ENCODE measurements at regions not wholly inside any gene's neighbourhood (a gene's known extent, or its start where the extent isn't known, plus 50 kb on each side); places are given as distances from the start of the nearest gene placed in this dataset.

GRCh38 chr12:74801625-74802024 lies 264.0 kb downstream of the ATXN7L3B start:
- H3K4me1 ChIP-seq (ENCODE audit: control insufficient read depth in 2 of 3, insufficient read depth in 2 of 3, low read depth in 1 of 3, low read length in 3 of 3): no peaks in the 10 kb centered on the region
- no peak overlapping the region for H3K4me3 ChIP-seq (ENCODE audit: low read length in 3 of 3)
- DNase-seq (peak in 1 of 5 donors; percentile 4), FAIRE-seq (no peak)
- H3K27ac ChIP-seq (ENCODE audit: low read depth in 2 of 2, low read length in 2 of 2): no peak overlapping the region
- no peaks in the 10 kb centered on the region for H3K27me3 ChIP-seq (ENCODE audit: control insufficient read depth, insufficient read depth, low read length)
- H3K36me3 ChIP-seq (ENCODE audit: control insufficient read depth in 2 of 3, insufficient read depth in 3 of 3, low read length in 3 of 3): no peaks in the 10 kb centered on the region
- no peak for TF ChIP-seq CTCF (IDR thresholded peaks at IDR 0.05; ENCODE audit: borderline replicate concordance, extremely low read depth, insufficient read depth)
- H3K9ac ChIP-seq (ENCODE audit: low read length in 3 of 3): no peak overlapping the region
- intact Hi-C loops (cut with DNase I): no loop called here
- H3K9me3 ChIP-seq (ENCODE audit: control insufficient read depth in 2 of 3, insufficient read depth in 1 of 3, low read length in 3 of 3): no peaks in the 10 kb centered on the region

GRCh38 chr12:74816398-74817175 lies 279.0 kb downstream of the ATXN7L3B start:
- H3K9me3 ChIP-seq (ENCODE audit: control insufficient read depth in 2 of 3, insufficient read depth in 1 of 3, low read length in 3 of 3): no peaks in the 10 kb centered on the region
- no peak overlapping the region for H3K9ac ChIP-seq (ENCODE audit: low read length in 3 of 3)
- H3K27me3 ChIP-seq (ENCODE audit: control insufficient read depth, insufficient read depth, low read length): no peaks in the 10 kb centered on the region
- DNase-seq: peak in 1 of 5 donors; percentile 63
- no peak overlapping the region for H3K27ac ChIP-seq (ENCODE audit: low read depth in 2 of 2, low read length in 2 of 2)
- intact Hi-C loops (cut with DNase I): no loop called here
- H3K36me3 ChIP-seq (ENCODE audit: control insufficient read depth in 2 of 3, insufficient read depth in 3 of 3, low read length in 3 of 3): no peaks in the 10 kb centered on the region
- no peak overlapping the region for H3K4me3 ChIP-seq (ENCODE audit: low read length in 3 of 3)
- no peaks in the 10 kb centered on the region for H3K4me1 ChIP-seq (ENCODE audit: control insufficient read depth in 2 of 3, insufficient read depth in 2 of 3, low read depth in 1 of 3, low read length in 3 of 3)
- FAIRE-seq: no peak
- no peak for TF ChIP-seq CTCF (IDR thresholded peaks at IDR 0.05; ENCODE audit: borderline replicate concordance, extremely low read depth, insufficient read depth)

GRCh38 chr12:74817499-74817898 lies 279.9 kb downstream of the ATXN7L3B start:
- TF ChIP-seq CTCF (IDR thresholded peaks at IDR 0.05; ENCODE audit: borderline replicate concordance, extremely low read depth, insufficient read depth): no peak
- Histone ChIP-seq H3K27ac (ENCODE audit: low read depth in 2 of 2, low read length in 2 of 2) (no peak overlapping the region), H3K36me3 (ENCODE audit: control insufficient read depth in 2 of 3, insufficient read depth in 3 of 3, low read length in 3 of 3) (no peaks in the 10 kb centered on the region), H3K9me3 (ENCODE audit: control insufficient read depth in 2 of 3, insufficient read depth in 1 of 3, low read length in 3 of 3) (no peaks in the 10 kb centered on the region), H3K4me3 (ENCODE audit: low read length in 3 of 3) (no peak overlapping the region), H3K4me1 (ENCODE audit: control insufficient read depth in 2 of 3, insufficient read depth in 2 of 3, low read depth in 1 of 3, low read length in 3 of 3) (no peaks in the 10 kb centered on the region), H3K9ac (ENCODE audit: low read length in 3 of 3) (no peak overlapping the region), H3K27me3 (ENCODE audit: control insufficient read depth, insufficient read depth, low read length) (no peaks in the 10 kb centered on the region)
- FAIRE-seq (no peak), DNase-seq (peak in 1 of 5 donors; percentile 53)
- intact Hi-C loops (cut with DNase I): no loop called here
